ENCODE measurements at regions not wholly inside any gene's neighbourhood (a gene's known extent, or its start where the extent isn't known, plus 50 kb on each side); places are given as distances from the start of the nearest gene placed in this dataset.
"Not testable (repeated sequence)": the region's sequence is repeated elsewhere in the genome, so short reads cannot be mapped to it uniquely, and the experiment has no call there.

GRCh38 chr7:52777051-52777822 is 258.2 kb upstream of the POM121L12 start:
- no peak for DNase-seq

- DNase-seq = no peak
Measured at GRCh38 chr7:52775876-52776275, 259.6 kb upstream of the POM121L12 start.

- no peak for DNase-seq
Measured at GRCh38 chr7:52771177-52771576, 264.3 kb upstream of the POM121L12 start.

- DNase-seq = no peak
Measured at GRCh38 chr7:52764492-52765169, 270.8 kb upstream of the POM121L12 start.

GRCh38 chr7:52758356-52758755 is 277.1 kb upstream of the POM121L12 start:
- no peak for DNase-seq

GRCh38 chr7:52753855-52754254 is 281.6 kb upstream of the POM121L12 start:
- no peak for DNase-seq

- no peak for DNase-seq
Measured at GRCh38 chr7:52752891-52753290, 282.5 kb upstream of the POM121L12 start.

- no peak for DNase-seq
Measured at GRCh38 chr7:52749880-52750279, 285.6 kb upstream of the POM121L12 start.

- DNase-seq = no peak
Measured at GRCh38 chr7:52747817-52748216, 287.6 kb upstream of the POM121L12 start.

GRCh38 chr7:52741670-52742290 is 293.7 kb upstream of the POM121L12 start:
- no peak for DNase-seq

- no peak for DNase-seq
Measured at GRCh38 chr7:52735656-52736055, 299.8 kb upstream of the POM121L12 start.

- DNase-seq = not testable (repeated sequence)
Measured at GRCh38 chr7:52728683-52729082, 306.8 kb upstream of the POM121L12 start.

- DNase-seq = no peak
Measured at GRCh38 chr7:52727632-52728031, 307.8 kb upstream of the POM121L12 start.

GRCh38 chr7:52726986-52727385 is 308.4 kb upstream of the POM121L12 start:
- no peak for DNase-seq

- DNase-seq = no peak
Measured at GRCh38 chr7:52726493-52726892, 308.9 kb upstream of the POM121L12 start.

GRCh38 chr7:52723606-52724005 is 311.8 kb upstream of the POM121L12 start:
- no peak for DNase-seq

GRCh38 chr7:52720856-52721255 is 314.6 kb upstream of the POM121L12 start:
- no peak for DNase-seq

- no peak for DNase-seq
Measured at GRCh38 chr7:52719677-52720076, 315.8 kb upstream of the POM121L12 start.

- DNase-seq = no peak
Measured at GRCh38 chr7:52715701-52716100, 319.7 kb upstream of the POM121L12 start.

GRCh38 chr7:52712938-52713337 is 322.5 kb upstream of the POM121L12 start:
- DNase-seq = no peak

GRCh38 chr7:52711951-52712350 is 323.5 kb upstream of the POM121L12 start:
- DNase-seq = no peak

- DNase-seq = no peak
Measured at GRCh38 chr7:52708846-52709245, 326.6 kb upstream of the POM121L12 start.

- no peak for DNase-seq
Measured at GRCh38 chr7:52705768-52706167, 329.7 kb upstream of the POM121L12 start.

- no peak for DNase-seq
Measured at GRCh38 chr7:52700349-52700748, 335.1 kb upstream of the POM121L12 start.

Data from activated CD4-positive, alpha-beta T cell treated with anti-CD3 and anti-CD28 coated beads, Interleukin-2, amount 50 U/mL, for 1 hour (primary cell).